T-cell (primary cell): ENCODE measurements at regions not wholly inside any gene's neighbourhood (a gene's known extent, or its start where the extent isn't known, plus 50 kb on each side); places are given as distances from the start of the nearest gene placed in this dataset.

Experiments
- ATAC-seq, 4 experiments: fragments of 200-7000 bp in 3 of 4; fragments of 150-1000 bp in 1 of 4; cut with Tn5 transposase; replicated peaks in 1 of 4; 1 replicate in 3 of 4; 2 replicates in 1 of 4; pipeline ENCODE4 v1.10.0; 2021; ENCODE audit warnings: moderate library complexity in 3 of 4, mild to moderate bottlenecking in 2 of 4, moderate number of reproducible peaks in 1 of 4
- CTCF ChIA-PET, 2 donors: fragments of 300-600 bp; sonication (Branson Sonifier 250); formaldehyde crosslinking; loops; one replicate each; lab custom pipeline; 2022; ENCODE audit warnings: antibody characterized with exemption in 2 of 2; lab: Charles Lee
- POLR2A ChIA-PET, 2 donors: fragments of 300-600 bp; sonication (Branson Sonifier 250); formaldehyde crosslinking; loops; one replicate each; lab custom pipeline; 2022; ENCODE audit warnings: antibody characterized with exemption in 2 of 2; lab: Charles Lee
- DNase-seq, 35 experiments: peaks; one replicate each; pipeline versions ENCODE4 v3.0.0 to v3.0.0-alpha.2; 2013 to 2023
- H3K27ac ChIP-seq: one replicate; pipeline ENCODE4 v1.5.1; 2013; ENCODE audit warnings: low read length
- H3K27me3 ChIP-seq, 2 experiments: replicated peaks in 1 of 2; 1 replicate in 1 of 2; 2 replicates in 1 of 2; pipeline versions ENCODE4 v1.6.1 to v1.7.0; 2013; ENCODE audit warnings: low read length in 1 of 2, mixed read lengths in 1 of 2; ENCODE audit not compliant: control insufficient read depth in 2 of 2, insufficient read depth in 2 of 2; ENCODE audit errors: extremely low read depth in 1 of 2
- H3K36me3 ChIP-seq, 2 donors: 1 replicate in 1 of 2; 2 replicates in 1 of 2; pipeline versions ENCODE4 v1.6.1 to v1.7.0; 2013; ENCODE audit warnings: low read length in 1 of 2; ENCODE audit not compliant: control insufficient read depth in 2 of 2, insufficient read depth in 1 of 2; ENCODE audit errors: extremely low read depth in 1 of 2
- H3K4me1 ChIP-seq, 2 experiments: 1 replicate in 1 of 2; 2 replicates in 1 of 2; pipeline versions ENCODE4 v1.6.1 to v1.7.0; 2013; ENCODE audit warnings: low read length in 2 of 2, mixed read lengths in 1 of 2; ENCODE audit not compliant: insufficient read depth in 2 of 2, control insufficient read depth in 1 of 2; ENCODE audit errors: extremely low read depth in 1 of 2
- H3K4me3 ChIP-seq, 2 donors: 1 replicate in 1 of 2; 2 replicates in 1 of 2; pipeline versions ENCODE4 v1.5.1 to v1.7.0; 2013; ENCODE audit warnings: mild to moderate bottlenecking in 2 of 2, low read length in 1 of 2, moderate library complexity in 1 of 2; ENCODE audit not compliant: control insufficient read depth in 1 of 2; ENCODE audit errors: extremely low read depth in 1 of 2
- H3K9me3 ChIP-seq: 2 replicates; pipeline ENCODE4 v1.7.0; 2013
- H3K27ac Mint-ChIP-seq, 2 donors: one replicate each; pipeline ENCODE4 v1.8.0; 2020 to 2021; ENCODE audit warnings: mild to moderate bottlenecking in 2 of 2, mixed read lengths in 2 of 2
- H3K27me3 Mint-ChIP-seq, 2 donors: one replicate each; pipeline ENCODE4 v1.8.0; 2021 to 2022; ENCODE audit warnings: mixed read lengths in 2 of 2
- H3K36me3 Mint-ChIP-seq: one replicate; pipeline ENCODE4 v1.8.0; 2021; ENCODE audit warnings: mixed read lengths
- H3K4me1 Mint-ChIP-seq, 3 donors: one replicate each; pipeline ENCODE4 v1.8.0; 2020 to 2022; ENCODE audit warnings: mixed read lengths in 3 of 3, mild to moderate bottlenecking in 1 of 3
- H3K4me3 Mint-ChIP-seq, 3 donors: one replicate each; pipeline ENCODE4 v1.8.0; 2020 to 2022; ENCODE audit warnings: mild to moderate bottlenecking in 3 of 3, mixed read lengths in 3 of 3, moderate library complexity in 3 of 3
- H3K9me3 Mint-ChIP-seq, 3 donors: one replicate each; pipeline ENCODE4 v1.8.0; 2020 to 2022; ENCODE audit warnings: mixed read lengths in 3 of 3
- WGBS: methylation state at CpG from one replicate; pipeline ENCODE4 v1.1.5; 2013; ENCODE audit warnings: missing lambda C conversion rate; ENCODE audit not compliant: insufficient coverage; 5-methylcytosine and 5-hydroxymethylcytosine counted together

GRCh38 chr18:27824275-27824674 is 352.7 kb downstream of the CDH2 start:
- Mint-ChIP-seq H3K27ac (no peak overlapping the region), H3K36me3 (no peaks in the 10 kb centered on the region), H3K27me3 (no peaks in the 10 kb centered on the region), H3K4me1 (no peaks in the 10 kb centered on the region), H3K4me3 (no peak overlapping the region), H3K9me3 (peaks cover 15 to 28% (median 24%) of the 10 kb centered on the region in 3 donors)
- H3K36me3 ChIP-seq, result no peaks in the 10 kb centered on the region
- CTCF ChIA-PET, result no interaction called here
- H3K9me3 ChIP-seq, result no peaks in the 10 kb centered on the region
- WGBS, result 86% methylated on average over 1 of the region's 4 CpGs
- H3K4me1 ChIP-seq, result no peaks in the 10 kb centered on the region
- H3K27ac ChIP-seq, result no peak overlapping the region
- no peak overlapping the region for H3K4me3 ChIP-seq
- POLR2A ChIA-PET, result no interaction called here
- DNase-seq (no peak), ATAC-seq (no peak)
- no peaks in the 10 kb centered on the region for H3K27me3 ChIP-seq

- Mint-ChIP-seq H3K27me3 (no peaks in the 10 kb centered on the region), H3K4me3 (no peak overlapping the region), H3K4me1 (no peaks in the 10 kb centered on the region), H3K9me3 (peaks cover 12 to 25% (median 20%) of the 10 kb centered on the region in 3 donors), H3K36me3 (no peaks in the 10 kb centered on the region), H3K27ac (no peak overlapping the region)
- ChIA-PET CTCF (no interaction called here), POLR2A (no interaction called here)
- DNase-seq (no peak), ATAC-seq (no peak)
- Histone ChIP-seq H3K9me3 (no peaks in the 10 kb centered on the region), H3K36me3 (no peaks in the 10 kb centered on the region), H3K27me3 (no peaks in the 10 kb centered on the region), H3K27ac (no peak overlapping the region), H3K4me3 (no peak overlapping the region), H3K4me1 (no peaks in the 10 kb centered on the region)
- WGBS, result 94% methylated on average over 3 of the region's 4 CpGs
Observed at GRCh38 chr18:27823053-27823452, 353.9 kb downstream of the CDH2 start.

- ChIA-PET POLR2A (no interaction called here), CTCF (no interaction called here)
- Histone ChIP-seq H3K9me3 (no peaks in the 10 kb centered on the region), H3K36me3 (no peaks in the 10 kb centered on the region), H3K27ac (no peak overlapping the region), H3K27me3 (no peaks in the 10 kb centered on the region), H3K4me1 (no peaks in the 10 kb centered on the region), H3K4me3 (no peak overlapping the region)
- H3K4me3 Mint-ChIP-seq, result no peak overlapping the region
- no peak overlapping the region for H3K27ac Mint-ChIP-seq
- DNase-seq (no peak), ATAC-seq (no peak)
- H3K36me3 Mint-ChIP-seq, result no peaks in the 10 kb centered on the region
- H3K4me1 Mint-ChIP-seq, result no peaks in the 10 kb centered on the region
- H3K27me3 Mint-ChIP-seq, result no peaks in the 10 kb centered on the region
- H3K9me3 Mint-ChIP-seq, result peaks cover 3 to 25% (median 4%) of the 10 kb centered on the region in 3 donors
- WGBS, result 14% methylated on average over 1 of the region's 1 CpG
Observed at GRCh38 chr18:27808683-27809082, 368.2 kb downstream of the CDH2 start.

- Histone ChIP-seq H3K27ac (no peak overlapping the region), H3K4me1 (no peaks in the 10 kb centered on the region), H3K4me3 (no peak overlapping the region), H3K27me3 (no peaks in the 10 kb centered on the region), H3K9me3 (no peaks in the 10 kb centered on the region), H3K36me3 (no peaks in the 10 kb centered on the region)
- Mint-ChIP-seq H3K27ac (no peak overlapping the region), H3K4me3 (no peak overlapping the region), H3K9me3 (peaks cover 2 to 18% (median 3%) of the 10 kb centered on the region in 3 donors), H3K27me3 (no peaks in the 10 kb centered on the region), H3K36me3 (no peaks in the 10 kb centered on the region), H3K4me1 (no peaks in the 10 kb centered on the region)
- DNase-seq, result no peak
- no CpG with 5 or more reads among the region's 2 CpGs for WGBS
- POLR2A ChIA-PET, result no interaction called here
- no peak for ATAC-seq
- CTCF ChIA-PET, result no interaction called here
Observed at GRCh38 chr18:27803957-27804356, 373.0 kb downstream of the CDH2 start.

- WGBS, result 56% methylated on average over 1 of the region's 1 CpG
- H3K36me3 ChIP-seq, result no peaks in the 10 kb centered on the region
- no peak overlapping the region for H3K27ac Mint-ChIP-seq
Observed at GRCh38 chr18:27797484-27797883, 379.4 kb downstream of the CDH2 start.

GRCh38 chr18:27794181-27794926 is 382.6 kb downstream of the CDH2 start:
- Histone ChIP-seq H3K36me3 (no peaks in the 10 kb centered on the region), H3K4me1 (no peaks in the 10 kb centered on the region), H3K27me3 (no peaks in the 10 kb centered on the region), H3K27ac (no peak overlapping the region), H3K4me3 (no peak overlapping the region), H3K9me3 (no peaks in the 10 kb centered on the region)
- CTCF ChIA-PET, result no interaction called here
- Mint-ChIP-seq H3K4me1 (no peaks in the 10 kb centered on the region), H3K9me3 (peaks cover 3 to 7% (median 4%) of the 10 kb centered on the region in 3 donors), H3K36me3 (no peaks in the 10 kb centered on the region), H3K27ac (no peak overlapping the region), H3K27me3 (no peaks in the 10 kb centered on the region), H3K4me3 (no peak overlapping the region)
- no peak for DNase-seq
- POLR2A ChIA-PET, result no interaction called here
- no peak for ATAC-seq
- WGBS, result 83% methylated on average over 1 of the region's 2 CpGs

More at GRCh38 chr18:27797484-27797883, 379.4 kb downstream of the CDH2 start:
- H3K4me3 ChIP-seq, result no peak overlapping the region
- no peaks in the 10 kb centered on the region for H3K4me1 ChIP-seq
- no peak for ATAC-seq
- Mint-ChIP-seq H3K36me3 (no peaks in the 10 kb centered on the region), H3K4me3 (no peak overlapping the region), H3K9me3 (peaks cover 3 to 10% (median 3%) of the 10 kb centered on the region in 3 donors), H3K27me3 (no peaks in the 10 kb centered on the region), H3K4me1 (no peaks in the 10 kb centered on the region)
- no peak overlapping the region for H3K27ac ChIP-seq
- ChIA-PET POLR2A (no interaction called here), CTCF (no interaction called here)
- no peaks in the 10 kb centered on the region for H3K9me3 ChIP-seq
- DNase-seq, result no peak
- H3K27me3 ChIP-seq, result no peaks in the 10 kb centered on the region
